ENCODE measurements at regions not wholly inside any gene's neighbourhood (a gene's known extent, or its start where the extent isn't known, plus 50 kb on each side); places are given as distances from the start of the nearest gene placed in this dataset.

- no peak for TF ChIP-seq CTCF (conservative IDR thresholded peaks at IDR 0.05; ENCODE audit: low read depth in 2 of 2)
- TF ChIP-seq POLR2AphosphoS5 (IDR thresholded peaks at IDR 0.05; ENCODE audit: low read depth), result no peak
- TF ChIP-seq REST (IDR thresholded peaks at IDR 0.05; ENCODE audit: unreplicated experiment), result no peak
- no peak for TF ChIP-seq JUNB (IDR thresholded peaks at IDR 0.05; ENCODE audit: unreplicated experiment)
- no peak for TF ChIP-seq CREB1 (CRISPR knock-in tag; IDR thresholded peaks at IDR 0.05; ENCODE audit: low read depth)
Measured at GRCh38 chr12:71061451-71061850, 96.3 kb downstream of the TSPAN8 start.
